CD1c-positive myeloid dendritic cell (primary cell): ENCODE measurements at regions not wholly inside any gene's neighbourhood (a gene's known extent, or its start where the extent isn't known, plus 50 kb on each side); places are given as distances from the start of the nearest gene placed in this dataset.
"Not testable (repeated sequence)": the region's sequence is repeated elsewhere in the genome, so short reads cannot be mapped to it uniquely, and the experiment has no call there.

Experiments
- DNase-seq: peaks from one replicate; pipeline ENCODE4 v3.0.0-alpha.2; 2016; ENCODE audit errors: extremely low spot score

DNA sequence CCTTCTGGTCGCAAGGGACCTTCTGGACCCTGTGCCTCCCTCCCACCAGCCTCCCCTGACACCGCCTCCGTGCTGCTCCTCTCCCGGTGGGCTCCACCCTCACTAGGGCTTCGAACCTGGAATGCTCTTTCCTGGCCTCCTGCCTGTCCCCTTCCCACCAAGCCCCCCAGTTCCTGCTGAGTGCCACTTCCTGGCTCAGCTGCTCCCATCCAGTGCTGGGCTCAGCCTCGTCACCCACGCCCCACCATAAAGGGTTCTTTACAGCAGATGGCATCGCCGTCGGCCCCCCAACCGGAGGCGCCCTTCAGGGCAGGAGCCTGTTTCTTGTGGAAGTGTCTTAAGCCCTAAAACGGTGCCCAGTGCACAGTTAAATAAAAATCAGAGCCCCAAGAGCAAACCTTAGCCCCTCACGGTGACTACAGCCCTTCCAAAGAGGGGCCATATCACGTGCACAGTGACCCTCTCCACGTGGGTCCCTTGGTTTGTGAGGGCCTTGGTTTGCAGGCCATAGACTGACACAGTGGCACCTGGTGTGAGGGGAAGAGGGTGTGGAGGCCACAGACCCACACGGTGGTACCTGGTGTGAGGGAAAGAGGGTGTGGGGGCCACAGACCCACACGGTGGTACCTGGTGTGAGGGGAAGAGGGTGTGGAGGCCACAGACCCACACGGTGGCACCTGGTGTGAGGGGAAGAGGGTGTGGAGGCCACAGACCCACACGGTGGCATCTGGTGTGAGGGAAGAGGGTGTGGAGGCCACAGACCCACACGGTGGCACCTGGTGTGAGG is 111.4 kb downstream of the METRNL start:
- no peak for DNase-seq

GRCh38 chr17:83191388-83192160 is 112.2 kb downstream of the METRNL start:
- no peak for DNase-seq

GRCh38 chr17:83192161-83192788 is 112.9 kb downstream of the METRNL start:
- DNase-seq, result no peak

GRCh38 chr17:83192789-83193335 is 113.5 kb downstream of the METRNL start:
- DNase-seq, result not testable (repeated sequence)

- peak; percentile 51 for DNase-seq
Observed at GRCh38 chr17:83193336-83194185, 114.2 kb downstream of the METRNL start.

- peak; percentile 57 for DNase-seq
Observed at GRCh38 chr17:83194186-83194561, 114.8 kb downstream of the METRNL start.

DNA sequence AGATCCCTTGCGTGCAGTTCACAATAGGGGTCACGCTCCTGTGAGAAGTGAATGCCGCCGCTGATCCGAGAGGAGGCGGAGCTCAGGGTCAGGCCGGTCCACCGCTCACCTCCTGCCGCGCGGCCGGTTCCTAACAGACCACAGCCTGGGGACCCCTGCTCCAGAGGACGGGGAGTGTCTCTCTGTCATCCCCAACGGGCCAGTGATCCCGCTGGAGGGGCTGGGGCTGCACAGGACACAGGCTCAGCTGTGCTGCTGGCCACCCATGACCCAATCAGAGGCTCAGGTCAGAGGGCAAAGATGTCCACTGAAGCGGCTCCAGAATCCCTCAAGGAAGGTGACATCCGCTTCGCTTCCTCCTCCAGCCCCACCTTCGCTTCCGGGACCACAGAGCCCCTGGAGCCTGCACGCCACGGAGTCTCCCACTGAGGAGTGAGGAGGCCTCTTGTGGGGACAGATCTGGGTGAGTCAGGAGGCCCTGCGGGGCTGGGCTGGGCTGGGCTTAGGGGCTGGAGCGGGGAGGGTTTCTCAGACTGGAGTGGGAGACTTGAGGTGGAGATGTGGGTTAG is 115.4 kb downstream of the METRNL start:
- DNase-seq, result peak; percentile 48

DNA sequence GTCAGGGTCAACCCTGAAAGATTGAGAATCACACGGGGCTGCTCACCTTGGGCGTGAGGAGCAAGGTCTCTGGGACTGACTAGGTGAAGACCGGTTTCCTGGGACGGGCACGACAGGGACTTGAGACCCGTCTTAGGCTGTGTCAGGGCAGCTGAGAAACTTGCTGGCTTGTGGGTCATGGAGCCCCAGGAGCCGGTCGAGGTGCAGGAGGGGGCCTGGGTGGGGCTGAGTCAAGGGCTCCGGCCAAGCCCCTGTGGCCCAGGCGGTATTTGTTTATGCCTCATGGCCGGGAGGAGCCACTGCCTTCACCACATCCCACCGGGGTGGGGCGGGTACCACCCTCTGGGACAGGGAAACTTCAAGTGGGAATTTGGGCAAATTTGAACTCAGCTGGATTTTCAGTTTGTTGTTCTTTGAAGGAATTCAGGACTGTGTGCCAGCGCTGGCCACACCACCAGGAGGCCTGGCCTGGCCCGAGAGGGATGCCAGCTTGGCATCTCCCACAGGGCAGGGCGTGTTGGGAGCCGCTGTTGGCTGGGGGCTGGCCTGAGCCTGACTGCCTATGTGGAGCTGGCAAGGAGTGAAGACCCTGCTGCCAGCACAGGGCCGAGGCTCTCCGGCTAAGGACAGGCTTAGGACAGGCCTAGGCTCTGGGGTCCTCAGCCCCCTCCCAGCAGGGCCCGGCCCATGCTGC is 116.1 kb downstream of the METRNL start:
- DNase-seq, result no peak

DNA sequence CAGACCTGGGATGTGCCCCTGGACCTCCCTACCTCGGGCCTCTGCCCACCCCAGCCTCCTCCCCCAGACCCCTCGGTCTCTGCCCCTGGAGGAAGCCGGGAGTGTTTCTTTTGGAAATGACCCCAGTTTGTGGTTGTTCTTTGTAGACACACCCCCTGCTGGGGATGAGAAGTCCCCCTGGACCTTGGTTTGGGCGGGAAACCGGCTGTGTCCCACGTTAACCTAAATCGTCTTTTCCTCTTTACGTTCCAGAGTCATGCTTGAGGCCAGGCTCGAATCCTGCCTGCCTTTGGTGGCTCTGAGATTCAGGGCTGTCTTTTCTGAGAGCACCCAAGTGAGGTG is 116.6 kb downstream of the METRNL start:
- DNase-seq, result no peak

GRCh38 chr17:83196366-83196765 is 117.0 kb downstream of the METRNL start:
- no peak for DNase-seq

DNA sequence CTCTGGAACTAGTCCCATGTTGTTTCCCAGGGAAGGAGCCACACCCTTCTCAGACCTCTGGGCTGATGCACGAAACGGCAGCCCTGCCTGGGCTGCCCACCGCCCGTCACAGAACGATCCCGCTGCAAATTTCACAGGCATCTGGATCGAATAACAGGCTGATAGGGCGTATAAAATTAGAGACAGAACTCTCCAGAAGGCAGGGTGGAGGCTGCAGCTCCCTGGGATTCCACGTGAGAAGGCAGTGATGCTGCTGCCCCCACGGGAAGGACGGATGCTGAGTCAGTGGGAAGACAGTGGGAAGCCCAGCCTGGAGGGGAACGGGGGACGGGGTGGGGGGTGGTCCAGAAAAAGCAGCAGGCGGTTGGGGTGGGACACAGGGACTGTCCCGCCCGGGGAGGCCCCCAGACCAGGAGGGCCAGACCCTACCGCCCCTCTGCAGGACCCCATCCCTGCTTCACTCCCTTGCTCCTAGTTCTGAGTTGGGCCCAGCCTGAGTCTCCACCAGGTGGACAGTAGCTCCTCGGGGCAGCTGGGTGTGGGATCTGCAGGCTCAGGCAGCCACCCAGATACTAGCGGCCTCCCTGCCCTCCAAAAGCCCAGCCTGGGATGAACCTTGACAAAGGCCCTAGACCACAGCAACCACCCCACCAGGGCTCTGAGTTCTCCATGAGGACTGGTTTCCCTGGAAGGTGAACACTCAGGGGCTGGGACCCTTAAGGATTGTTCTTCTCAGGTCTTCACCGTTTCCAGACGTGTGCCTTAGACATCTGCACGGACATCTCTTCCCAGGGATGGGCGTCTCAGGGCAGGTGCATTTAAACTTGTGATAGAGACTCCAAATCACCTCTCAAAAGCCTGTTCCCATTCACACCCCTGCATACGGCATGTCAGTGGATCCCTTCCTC is 117.8 kb downstream of the METRNL start:
- DNase-seq, result no peak

- DNase-seq, result no peak
Observed at GRCh38 chr17:83198366-83199341, 119.2 kb downstream of the METRNL start.

GRCh38 chr17:83199500-83200201 is 120.2 kb downstream of the METRNL start:
- peak; percentile 95 for DNase-seq

DNA sequence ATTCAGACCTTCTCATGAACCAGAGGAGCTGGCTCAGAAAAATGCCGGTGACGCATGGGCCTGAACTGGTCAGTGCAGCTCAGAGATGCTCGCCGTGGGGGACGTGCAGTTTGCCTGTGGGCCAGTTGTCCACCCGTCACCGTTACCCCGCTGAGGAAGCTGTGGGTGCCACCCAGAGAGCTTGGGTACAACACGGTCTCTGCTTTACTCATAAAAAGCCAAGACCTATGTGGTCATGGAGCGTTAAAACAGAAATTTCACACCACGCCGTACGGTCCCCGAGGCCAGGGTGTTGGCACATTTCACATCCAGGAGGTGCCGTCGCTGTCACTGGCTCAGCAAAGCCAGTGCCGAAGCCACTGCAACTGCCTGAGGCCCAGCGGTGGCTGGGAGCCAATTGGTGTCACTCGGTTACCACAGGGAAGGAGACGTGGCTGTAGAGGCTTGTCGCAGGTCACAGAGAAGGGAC is 120.9 kb downstream of the METRNL start:
- DNase-seq, result peak; percentile 96

- no peak for DNase-seq
Observed at GRCh38 chr17:83200751-83201150, 121.3 kb downstream of the METRNL start.

- no peak for DNase-seq
Observed at GRCh38 chr17:83201206-83202001, 122.0 kb downstream of the METRNL start.
